GM23338 (cell line): ENCODE measurements at regions not wholly inside any gene's neighbourhood (a gene's known extent, or its start where the extent isn't known, plus 50 kb on each side); places are given as distances from the start of the nearest gene placed in this dataset.

ENCODE experiments used
- ATAC-seq: fragments of 200-7000 bp; cut with Tn5 transposase; 3 replicates; pipeline ENCODE4 v1.9.1; 2020
- DNase-seq: peaks from one replicate; pipeline ENCODE4 v3.0.0-alpha.2; 2015; ENCODE audit warnings: low spot score
- H2AFZ ChIP-seq: fragments of 200-600 bp; sonication (generic); 2 replicates; pipeline ENCODE4 v1.8.0; 2016; ENCODE audit warnings: antibody characterized with exemption, mild to moderate bottlenecking, moderate library complexity
- H3F3A ChIP-seq: fragments of 200-600 bp; sonication (generic); replicated peaks from 2 replicates; pipeline ENCODE4 v1.8.0; 2017; ENCODE audit warnings: antibody characterized with exemption, mixed run types, low read depth
- H3K27ac ChIP-seq: fragments of 200-600 bp; sonication (generic); 2 replicates; pipeline ENCODE4 v1.6.1; 2016; ENCODE audit warnings: low read depth
- H3K27me3 ChIP-seq: fragments of 200-600 bp; sonication (generic); 2 replicates; pipeline ENCODE4 v1.8.0; 2016; ENCODE audit warnings: mild to moderate bottlenecking, mixed run types, moderate library complexity; ENCODE audit not compliant: insufficient read depth
- H3K36me3 ChIP-seq: fragments of 200-600 bp; sonication (generic); 2 replicates; pipeline ENCODE4 v1.8.0; 2016; ENCODE audit warnings: mild to moderate bottlenecking; ENCODE audit not compliant: insufficient read depth
- H3K4me1 ChIP-seq: fragments of 200-600 bp; sonication (generic); 2 replicates; pipeline ENCODE4 v1.8.0; 2016; ENCODE audit warnings: mild to moderate bottlenecking, moderate library complexity; ENCODE audit not compliant: insufficient read depth
- H3K4me2 ChIP-seq: fragments of 200-600 bp; sonication (generic); 2 replicates; pipeline ENCODE4 v1.7.1; 2017; ENCODE audit warnings: mixed run types
- H3K4me3 ChIP-seq: fragments of 200-600 bp; sonication (generic); 2 replicates; pipeline ENCODE4 v1.6.1; 2016; ENCODE audit warnings: mixed run types
- H3K79me2 ChIP-seq: fragments of 200-600 bp; sonication (generic); replicated peaks from 2 replicates; pipeline ENCODE4 v1.8.0; 2017; ENCODE audit warnings: mild to moderate bottlenecking; ENCODE audit not compliant: insufficient read depth
- H3K9me2 ChIP-seq: fragments of 200-600 bp; sonication (generic); 2 replicates; pipeline ENCODE4 v1.8.0; 2017; ENCODE audit not compliant: insufficient read depth
- H4K20me1 ChIP-seq: fragments of 200-600 bp; sonication (generic); replicated peaks from 2 replicates; pipeline ENCODE4 v1.8.0; 2017; ENCODE audit warnings: mild to moderate bottlenecking; ENCODE audit not compliant: insufficient read depth
- H3K27ac Mint-ChIP-seq: 2 replicates; pipeline ENCODE4 v1.8.0; 2020; ENCODE audit warnings: inconsistent platforms, mild to moderate bottlenecking, moderate library complexity, mixed read lengths
- H3K27me3 Mint-ChIP-seq: 3 replicates; pipeline ENCODE4 v1.8.0; 2022; ENCODE audit warnings: low read depth, mild to moderate bottlenecking, moderate library complexity, mixed read lengths, inconsistent platforms; ENCODE audit not compliant: insufficient read depth, poor library complexity
- H3K36me3 Mint-ChIP-seq: 3 replicates; pipeline ENCODE4 v1.8.0; 2021; ENCODE audit warnings: low read depth, mild to moderate bottlenecking, inconsistent platforms, moderate library complexity, mixed read lengths
- H3K4me1 Mint-ChIP-seq: 3 replicates; pipeline ENCODE4 v1.8.0; 2020; ENCODE audit warnings: mild to moderate bottlenecking, inconsistent platforms, mixed read lengths
- H3K4me3 Mint-ChIP-seq: 3 replicates; pipeline ENCODE4 v1.8.0; 2021; ENCODE audit warnings: moderate library complexity, mild to moderate bottlenecking, inconsistent platforms, mixed read lengths
- H3K9me3 Mint-ChIP-seq: 3 replicates; pipeline ENCODE4 v1.8.0; 2020; ENCODE audit warnings: moderate library complexity, mild to moderate bottlenecking, inconsistent platforms, mixed read lengths
- CREB1 ChIP-seq: fragments of 250-450 bp; sonication (Bioruptor Pico); IDR thresholded peaks from 2 replicates; pipeline ENCODE4 v1.5.0; 2020; ENCODE audit warnings: low read depth, mild to moderate bottlenecking, moderate library complexity
- EZH2phosphoT487 ChIP-seq: fragments of 200-600 bp; sonication (generic); IDR thresholded peaks from one replicate; pipeline ENCODE4 v1.8.1; 2018; ENCODE audit warnings: antibody characterized with exemption; ENCODE audit not compliant: unreplicated experiment
- REST ChIP-seq: IDR thresholded peaks from one replicate; pipeline ENCODE4 v1.6.1; 2018; ENCODE audit warnings: antibody characterized with exemption; ENCODE audit not compliant: unreplicated experiment
- STAT1 ChIP-seq: IDR thresholded peaks from one replicate; pipeline ENCODE4 v1.6.1; 2016; ENCODE audit warnings: antibody characterized with exemption; ENCODE audit not compliant: unreplicated experiment
- ZNF114 ChIP-seq: fragments of 250-450 bp; sonication (Bioruptor Pico); IDR thresholded peaks from 2 replicates; pipeline ENCODE4 v1.5.0; 2020; ENCODE audit warnings: mild to moderate bottlenecking, moderate library complexity
- ZNF331 ChIP-seq: fragments of 250-450 bp; sonication (Bioruptor Pico); IDR thresholded peaks from 2 replicates; pipeline ENCODE4 v1.5.0; 2020; ENCODE audit warnings: low read depth, mild to moderate bottlenecking, moderate library complexity
- ZNF462 ChIP-seq: fragments of 250-450 bp; sonication (Bioruptor Pico); IDR thresholded peaks from 2 replicates; pipeline ENCODE4 v1.5.0; 2020; ENCODE audit warnings: mild to moderate bottlenecking, moderate library complexity

DNA sequence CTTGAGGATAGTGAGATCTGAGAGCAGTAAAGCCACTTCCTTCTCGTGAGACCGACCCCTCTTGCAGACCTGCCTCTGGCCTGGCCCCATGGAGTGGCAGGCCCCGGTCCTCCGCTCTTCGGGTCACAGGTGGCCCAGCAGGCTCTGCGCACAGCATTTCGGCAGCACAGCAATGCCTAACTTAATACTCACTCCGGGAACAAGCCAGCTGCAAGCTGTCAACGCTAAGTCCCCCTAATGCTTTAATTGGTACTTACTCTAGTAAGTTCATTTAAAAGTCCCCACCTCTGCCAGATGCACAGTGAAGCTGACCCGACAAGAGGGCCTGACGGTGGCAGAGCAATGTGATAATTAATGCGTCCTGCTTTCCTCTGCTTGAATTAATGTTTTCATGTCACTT lies 349.3 kb upstream of the B3GAT1 start (continued):
- no peak for TF ChIP-seq ZNF462 (CRISPR knock-in tag)
- TF ChIP-seq STAT1, result no peak
- TF ChIP-seq CREB1 (CRISPR knock-in tag), result no peak
- TF ChIP-seq REST, result no peak
- TF ChIP-seq ZNF331, result no peak
- no peak for TF ChIP-seq EZH2phosphoT487
- TF ChIP-seq ZNF114 (CRISPR knock-in tag), result no peak

- H3K4me1 ChIP-seq, result no peaks in the 10 kb centered on the region
- no peaks in the 10 kb centered on the region for H3K27me3 ChIP-seq
- no peak overlapping the region for H3K4me3 Mint-ChIP-seq
- no peaks in the 10 kb centered on the region for H3K36me3 Mint-ChIP-seq
- H3F3A ChIP-seq, result 0 out of 2 replicates have a peak, but pooled peaks cover 6% of the 10 kb centered on the region
- DNase-seq, result no peak
- H3K9me3 Mint-ChIP-seq, result no peaks in the 10 kb centered on the region
- H3K27me3 Mint-ChIP-seq, result peaks cover 14% of the 10 kb centered on the region
- ATAC-seq, result no peak
- no peaks in the 10 kb centered on the region for H3K9me2 ChIP-seq
- H3K4me3 ChIP-seq, result no peak overlapping the region
- no peak overlapping the region for H3K4me2 ChIP-seq
- H3K27ac Mint-ChIP-seq, result no peak overlapping the region
- no peaks in the 10 kb centered on the region for H3K79me2 ChIP-seq
- H2AFZ ChIP-seq, result no peak overlapping the region
- H3K27ac ChIP-seq, result no peak overlapping the region
- no peaks in the 10 kb centered on the region for H4K20me1 ChIP-seq
- H3K36me3 ChIP-seq, result no peaks in the 10 kb centered on the region
- H3K4me1 Mint-ChIP-seq, result peaks cover 12% of the 10 kb centered on the region; the same call in 2 of the 3 replicates
- TF ChIP-seq ZNF462 (CRISPR knock-in tag), result no peak
Measured at GRCh38 chr11:134760957-134761356, 348.9 kb upstream of the B3GAT1 start.
